ENCODE measurements at regions not wholly inside any gene's neighbourhood (a gene's known extent, or its start where the extent isn't known, plus 50 kb on each side); places are given as distances from the start of the nearest gene placed in this dataset.
"Not testable (repeated sequence)": the region's sequence is repeated elsewhere in the genome, so short reads cannot be mapped to it uniquely, and the experiment has no call there.

- H3K4me1 ChIP-seq (ENCODE audit: control insufficient read depth, insufficient read depth, low read length), result no peaks in the 10 kb centered on the region
- no peaks in the 10 kb centered on the region for H3K27me3 ChIP-seq (ENCODE audit: control insufficient read depth, insufficient read depth, low read length)
- no peaks in the 10 kb centered on the region for H3K9me3 ChIP-seq (ENCODE audit: control insufficient read depth, insufficient read depth, low read length)
- no peak overlapping the region for H3K9ac ChIP-seq (ENCODE audit: low read depth, low read length)
- H3K36me3 ChIP-seq (ENCODE audit: control insufficient read depth, insufficient read depth, low read length), result no peaks in the 10 kb centered on the region
- no peak overlapping the region for H3K4me3 ChIP-seq (ENCODE audit: low read depth, low read length)
These were observed 167.1 kb downstream of the PRL start for GRCh38 chr6:22129751-22130150.

DNA sequence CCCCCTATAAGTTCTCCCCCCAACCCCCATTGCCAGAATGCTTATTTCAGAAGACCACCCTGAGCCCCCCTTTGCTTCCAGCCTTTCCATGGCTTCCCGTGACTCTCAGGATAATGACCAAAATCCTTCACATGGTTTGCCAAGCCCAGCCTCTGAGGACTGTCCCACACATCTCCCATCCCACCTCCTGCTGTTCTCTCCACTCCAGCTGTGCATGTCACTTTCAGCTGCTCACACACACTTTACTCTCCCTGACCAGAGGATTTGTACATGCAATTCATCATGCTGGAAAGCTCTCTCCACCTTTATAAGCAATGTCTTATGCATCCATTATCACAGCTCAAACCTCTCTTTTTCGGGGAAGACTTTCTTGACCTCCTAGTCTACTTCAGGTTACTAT lies 164.2 kb downstream of the PRL start:
- Histone ChIP-seq H3K9ac (ENCODE audit: low read depth, low read length) (no peak overlapping the region), H3K4me1 (ENCODE audit: control insufficient read depth, insufficient read depth, low read length) (no peaks in the 10 kb centered on the region), H3K36me3 (ENCODE audit: control insufficient read depth, insufficient read depth, low read length) (no peaks in the 10 kb centered on the region), H3K9me3 (ENCODE audit: control insufficient read depth, insufficient read depth, low read length) (no peaks in the 10 kb centered on the region), H3K4me3 (ENCODE audit: low read depth, low read length) (no peak overlapping the region), H3K27me3 (ENCODE audit: control insufficient read depth, insufficient read depth, low read length) (no peaks in the 10 kb centered on the region)

DNA sequence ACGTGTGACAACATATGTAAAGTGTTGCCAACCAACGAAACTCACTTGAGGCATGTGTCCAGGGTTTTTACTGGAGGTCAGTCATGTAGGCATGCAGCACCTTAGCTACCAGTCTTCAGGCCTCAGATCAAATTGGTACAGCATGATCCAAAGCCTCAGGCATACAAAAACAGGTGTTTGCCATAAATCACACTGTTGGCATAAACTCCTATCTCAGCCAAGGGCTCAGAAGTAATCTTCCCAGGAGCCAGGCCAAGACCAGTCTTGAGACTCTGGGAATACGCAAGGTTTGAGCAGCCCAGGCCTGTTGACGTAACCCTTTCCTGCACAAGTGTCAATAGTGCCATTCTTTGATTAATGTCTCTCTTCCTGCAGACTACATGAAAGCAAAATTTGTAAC lies 163.5 kb downstream of the PRL start:
- H3K36me3 ChIP-seq (ENCODE audit: control insufficient read depth, insufficient read depth, low read length), result no peaks in the 10 kb centered on the region
- no peaks in the 10 kb centered on the region for H3K4me1 ChIP-seq (ENCODE audit: control insufficient read depth, insufficient read depth, low read length)
- H3K9me3 ChIP-seq (ENCODE audit: control insufficient read depth, insufficient read depth, low read length), result no peaks in the 10 kb centered on the region
- no peak overlapping the region for H3K9ac ChIP-seq (ENCODE audit: low read depth, low read length)
- H3K27me3 ChIP-seq (ENCODE audit: control insufficient read depth, insufficient read depth, low read length), result no peaks in the 10 kb centered on the region
- no peak overlapping the region for H3K4me3 ChIP-seq (ENCODE audit: low read depth, low read length)

DNA sequence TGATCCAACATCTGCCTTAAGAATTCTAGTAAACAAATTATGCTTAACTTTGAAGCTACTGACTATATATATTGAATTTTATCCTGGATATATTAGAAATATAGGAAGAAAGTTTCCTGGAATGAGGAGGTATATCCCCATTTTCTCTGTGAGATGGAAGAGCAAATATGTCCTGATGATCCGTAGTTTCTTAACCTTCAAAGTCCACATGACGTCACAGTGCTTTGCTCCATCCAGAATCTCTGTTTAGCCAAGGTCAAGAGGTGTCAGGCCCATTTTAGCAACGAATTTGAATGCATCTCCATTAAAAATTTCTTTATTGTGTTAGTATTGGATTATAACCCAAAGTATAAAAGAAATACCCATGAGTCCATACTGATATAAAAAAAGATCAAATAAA lies 162.5 kb downstream of the PRL start:
- Histone ChIP-seq H3K36me3 (ENCODE audit: control insufficient read depth, insufficient read depth, low read length) (no peaks in the 10 kb centered on the region), H3K9ac (ENCODE audit: low read depth, low read length) (no peak overlapping the region), H3K27me3 (ENCODE audit: control insufficient read depth, insufficient read depth, low read length) (no peaks in the 10 kb centered on the region)

GRCh38 chr6:22135395-22135794 lies 161.4 kb downstream of the PRL start:
- Histone ChIP-seq H3K27me3 (ENCODE audit: control insufficient read depth, insufficient read depth, low read length) (no peaks in the 10 kb centered on the region), H3K36me3 (ENCODE audit: control insufficient read depth, insufficient read depth, low read length) (no peaks in the 10 kb centered on the region), H3K9me3 (ENCODE audit: control insufficient read depth, insufficient read depth, low read length) (no peaks in the 10 kb centered on the region), H3K4me1 (ENCODE audit: control insufficient read depth, insufficient read depth, low read length) (no peaks in the 10 kb centered on the region), H3K4me3 (ENCODE audit: low read depth, low read length) (no peak overlapping the region), H3K9ac (ENCODE audit: low read depth, low read length) (no peak overlapping the region)

More for the DNA sequence above, 162.5 kb downstream of the PRL start:
- Histone ChIP-seq H3K4me1 (ENCODE audit: control insufficient read depth, insufficient read depth, low read length) (no peaks in the 10 kb centered on the region), H3K9me3 (ENCODE audit: control insufficient read depth, insufficient read depth, low read length) (no peaks in the 10 kb centered on the region), H3K4me3 (ENCODE audit: low read depth, low read length) (no peak overlapping the region)

DNA sequence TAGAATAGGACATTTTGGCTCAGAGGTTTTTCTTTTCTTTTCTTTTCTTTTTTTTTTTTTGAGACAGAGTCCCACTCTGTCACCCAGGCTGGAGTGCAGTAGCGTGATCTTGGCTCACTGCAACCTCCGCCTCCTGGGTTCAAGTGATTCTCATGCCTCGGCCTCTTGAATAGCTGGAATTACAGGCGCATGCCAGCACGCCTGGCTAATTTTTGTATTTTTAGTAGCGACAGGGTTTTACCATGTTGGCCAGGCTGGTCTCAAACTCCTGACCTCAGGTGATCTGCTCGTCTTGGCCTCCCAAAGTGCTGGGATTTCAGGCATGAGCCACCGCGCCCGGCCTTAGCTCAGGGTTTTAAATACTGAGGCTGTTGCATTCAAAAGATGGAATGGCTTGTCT lies 156.1 kb downstream of the PRL start:
- not testable (repeated sequence) for H3K4me1 ChIP-seq (ENCODE audit: control insufficient read depth, insufficient read depth, low read length); H3K36me3 ChIP-seq (ENCODE audit: control insufficient read depth, insufficient read depth, low read length); H3K9ac ChIP-seq (ENCODE audit: low read depth, low read length); H3K4me3 ChIP-seq (ENCODE audit: low read depth, low read length); H3K9me3 ChIP-seq (ENCODE audit: control insufficient read depth, insufficient read depth, low read length); H3K27me3 ChIP-seq (ENCODE audit: control insufficient read depth, insufficient read depth, low read length)

GRCh38 chr6:22141241-22141745 lies 155.5 kb downstream of the PRL start:
- Histone ChIP-seq H3K9me3 (ENCODE audit: control insufficient read depth, insufficient read depth, low read length) (no peaks in the 10 kb centered on the region), H3K4me1 (ENCODE audit: control insufficient read depth, insufficient read depth, low read length) (peaks cover 12% of the 10 kb centered on the region), H3K4me3 (ENCODE audit: low read depth, low read length) (no peak overlapping the region), H3K36me3 (ENCODE audit: control insufficient read depth, insufficient read depth, low read length) (no peaks in the 10 kb centered on the region), H3K27me3 (ENCODE audit: control insufficient read depth, insufficient read depth, low read length) (no peaks in the 10 kb centered on the region), H3K9ac (ENCODE audit: low read depth, low read length) (no peak overlapping the region)

DNA sequence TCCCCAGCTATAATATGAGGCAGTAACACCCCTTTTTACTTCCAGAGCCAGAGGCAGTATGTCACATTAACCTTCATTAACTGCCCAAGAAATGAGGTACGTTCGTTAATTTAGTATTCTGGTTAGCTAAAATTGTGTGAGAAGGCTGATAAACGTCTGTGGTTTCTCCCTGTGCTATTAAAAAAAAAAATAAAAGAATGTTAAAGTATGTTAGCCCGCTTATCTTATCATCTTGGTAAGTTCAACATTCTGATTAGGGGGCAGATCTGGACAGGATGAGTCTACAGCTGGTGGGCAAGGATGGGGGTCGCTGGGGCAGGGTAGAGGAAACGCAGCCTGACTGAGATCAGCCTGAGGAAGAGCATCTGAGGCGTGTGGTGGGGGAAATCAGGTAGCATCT lies 154.0 kb downstream of the PRL start:
- Histone ChIP-seq H3K4me3 (ENCODE audit: low read depth, low read length) (no peak overlapping the region), H3K9ac (ENCODE audit: low read depth, low read length) (no peak overlapping the region)

GRCh38 chr6:22145376-22145775 lies 151.5 kb downstream of the PRL start:
- Histone ChIP-seq H3K9me3 (ENCODE audit: control insufficient read depth, insufficient read depth, low read length) (no peaks in the 10 kb centered on the region), H3K9ac (ENCODE audit: low read depth, low read length) (no peak overlapping the region), H3K36me3 (ENCODE audit: control insufficient read depth, insufficient read depth, low read length) (no peaks in the 10 kb centered on the region), H3K27me3 (ENCODE audit: control insufficient read depth, insufficient read depth, low read length) (no peaks in the 10 kb centered on the region), H3K4me3 (ENCODE audit: low read depth, low read length) (no peak overlapping the region), H3K4me1 (ENCODE audit: control insufficient read depth, insufficient read depth, low read length) (peaks cover 29% of the 10 kb centered on the region)

More for the DNA sequence above, 154.0 kb downstream of the PRL start:
- Histone ChIP-seq H3K9me3 (ENCODE audit: control insufficient read depth, insufficient read depth, low read length) (no peaks in the 10 kb centered on the region), H3K36me3 (ENCODE audit: control insufficient read depth, insufficient read depth, low read length) (no peaks in the 10 kb centered on the region), H3K27me3 (ENCODE audit: control insufficient read depth, insufficient read depth, low read length) (no peaks in the 10 kb centered on the region), H3K4me1 (ENCODE audit: control insufficient read depth, insufficient read depth, low read length) (peaks cover 20% of the 10 kb centered on the region)

DNA sequence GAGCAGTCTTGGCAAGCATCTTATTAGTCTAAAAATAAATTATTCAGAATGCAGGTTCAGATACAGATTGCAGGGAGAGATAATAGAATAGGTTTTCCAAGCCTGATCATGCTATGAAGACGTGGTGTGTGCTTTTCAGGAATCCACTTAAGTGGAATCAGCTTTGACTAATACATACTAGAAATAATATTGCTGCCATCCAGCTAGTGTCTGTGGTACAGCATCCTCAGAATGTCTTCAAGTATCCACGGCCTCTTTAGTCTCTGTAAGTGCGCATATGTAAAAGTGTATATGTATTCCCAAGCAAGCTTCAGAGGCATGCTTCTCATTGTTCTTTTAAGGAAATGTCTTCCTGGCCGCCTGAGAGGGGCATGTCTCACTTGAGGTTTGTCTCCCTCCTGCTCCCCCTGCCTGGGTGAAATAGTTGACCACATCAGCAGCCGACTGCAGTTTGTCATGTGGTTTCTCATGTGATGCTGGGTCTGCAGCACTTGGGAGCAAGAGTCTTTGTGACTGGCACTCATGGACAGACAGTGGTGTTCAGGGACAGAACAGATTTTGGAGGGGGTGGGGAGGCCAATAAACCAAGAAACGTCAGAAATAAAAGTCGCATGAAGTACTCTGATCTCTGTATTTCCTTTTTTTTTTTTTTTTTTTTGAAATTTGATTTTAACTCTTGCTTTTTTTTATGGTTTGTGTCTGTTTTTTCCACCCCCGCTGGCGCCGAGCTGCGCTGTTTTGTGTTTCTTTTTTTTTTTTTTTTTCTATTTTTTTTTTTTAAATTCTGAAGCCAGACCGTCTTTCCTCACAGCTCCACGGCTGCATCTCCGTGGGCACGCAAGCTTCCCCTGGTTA lies 150.8 kb downstream of the PRL start:
- Histone ChIP-seq H3K4me1 (ENCODE audit: control insufficient read depth, insufficient read depth, low read length) (peaks cover 29% of the 10 kb centered on the region), H3K9ac (ENCODE audit: low read depth, low read length) (no peak overlapping the region), H3K9me3 (ENCODE audit: control insufficient read depth, insufficient read depth, low read length) (no peaks in the 10 kb centered on the region), H3K36me3 (ENCODE audit: control insufficient read depth, insufficient read depth, low read length) (no peaks in the 10 kb centered on the region), H3K4me3 (ENCODE audit: low read depth, low read length) (no peak overlapping the region), H3K27me3 (ENCODE audit: control insufficient read depth, insufficient read depth, low read length) (no peaks in the 10 kb centered on the region)

GRCh38 chr6:22146678-22146930 lies 150.2 kb downstream of the PRL start:
- Histone ChIP-seq H3K36me3 (ENCODE audit: control insufficient read depth, insufficient read depth, low read length) (no peaks in the 10 kb centered on the region), H3K4me1 (ENCODE audit: control insufficient read depth, insufficient read depth, low read length) (peaks cover 29% of the 10 kb centered on the region), H3K27me3 (ENCODE audit: control insufficient read depth, insufficient read depth, low read length) (no peaks in the 10 kb centered on the region), H3K9ac (ENCODE audit: low read depth, low read length) (no peak overlapping the region), H3K9me3 (ENCODE audit: control insufficient read depth, insufficient read depth, low read length) (no peaks in the 10 kb centered on the region), H3K4me3 (ENCODE audit: low read depth, low read length) (no peak overlapping the region)

DNA sequence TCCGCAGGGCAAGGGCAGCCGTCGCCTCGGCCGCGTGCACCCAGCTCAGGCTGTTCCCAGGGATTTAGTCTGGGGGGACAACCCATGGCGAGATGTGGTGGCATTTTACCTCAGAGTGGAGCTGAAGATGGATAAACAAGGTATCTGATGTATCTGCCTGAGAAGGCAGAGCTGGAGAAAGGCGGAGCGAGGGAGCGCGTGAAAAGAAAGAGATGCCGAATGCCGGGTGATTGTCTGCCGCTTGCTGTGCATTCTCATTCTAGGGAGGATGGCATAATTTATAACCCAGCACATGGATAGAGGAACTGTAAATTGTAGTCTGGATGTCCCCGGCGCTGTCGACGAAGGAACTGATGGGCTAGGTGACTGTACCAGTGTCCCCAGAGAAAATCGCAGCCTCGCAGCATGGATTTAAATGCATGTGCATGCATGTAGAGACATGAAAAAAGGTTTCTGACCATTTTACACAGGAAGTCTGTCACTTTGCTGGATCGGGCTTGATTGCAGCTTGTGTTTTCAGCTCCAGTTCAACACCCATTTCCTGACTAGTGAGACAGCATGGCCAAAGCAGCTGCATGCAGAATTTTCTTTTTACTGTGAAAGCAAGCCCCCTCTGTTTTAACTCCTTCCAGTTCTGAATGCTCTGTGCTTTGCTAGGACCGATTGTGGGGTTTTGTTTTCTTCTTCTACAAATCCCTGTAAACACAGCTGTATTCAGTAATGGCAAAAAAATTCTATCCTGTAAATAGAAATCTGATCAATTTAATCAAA lies 149.7 kb downstream of the PRL start:
- Histone ChIP-seq H3K36me3 (ENCODE audit: control insufficient read depth, insufficient read depth, low read length) (no peaks in the 10 kb centered on the region), H3K9me3 (ENCODE audit: control insufficient read depth, insufficient read depth, low read length) (no peaks in the 10 kb centered on the region), H3K9ac (ENCODE audit: low read depth, low read length) (no peak overlapping the region), H3K4me3 (ENCODE audit: low read depth, low read length) (no peak overlapping the region), H3K4me1 (ENCODE audit: control insufficient read depth, insufficient read depth, low read length) (peaks cover 29% of the 10 kb centered on the region), H3K27me3 (ENCODE audit: control insufficient read depth, insufficient read depth, low read length) (no peaks in the 10 kb centered on the region)

Data from iPS-15b (cell line).